Neural cell (in vitro differentiated cells): ENCODE measurements at regions not wholly inside any gene's neighbourhood (a gene's known extent, or its start where the extent isn't known, plus 50 kb on each side); places are given as distances from the start of the nearest gene placed in this dataset.
"Not testable (repeated sequence)": the region's sequence is repeated elsewhere in the genome, so short reads cannot be mapped to it uniquely, and the experiment has no call there.

ENCODE experiments used
- H2AFZ ChIP-seq: fragments of 200-600, 300-800 bp; sonication (generic), shearing (Covaris generic); 2 replicates; pipeline ENCODE4 v1.6.0; 2014; ENCODE audit warnings: low read depth, mild to moderate bottlenecking, antibody characterized with exemption, low read length, moderate library complexity
- H3F3A ChIP-seq: fragments of 200-600 bp; shearing (Covaris generic); 2 replicates; pipeline ENCODE4 v1.6.1; 2016; ENCODE audit warnings: mild to moderate bottlenecking, moderate library complexity, mixed read lengths, antibody characterized with exemption, low read length; ENCODE audit not compliant: insufficient read depth, poor library complexity, severe bottlenecking
- H3K27ac ChIP-seq: fragments of 200-600, 300-800 bp; sonication (generic), shearing (Covaris generic); 2 replicates; pipeline ENCODE4 v1.5.1; 2014; ENCODE audit warnings: mild to moderate bottlenecking, low read length, moderate library complexity
- H3K27me3 ChIP-seq: fragments of 300-800, 200-600 bp; sonication (generic), shearing (Covaris generic); 2 replicates; pipeline ENCODE4 v1.6.0; 2014; ENCODE audit warnings: mild to moderate bottlenecking, low read depth, low read length, moderate library complexity; ENCODE audit not compliant: insufficient read depth
- H3K36me3 ChIP-seq: fragments of 300-800, 200-600 bp; sonication (generic), shearing (Covaris generic); 2 replicates; pipeline ENCODE4 v1.5.1; 2014; ENCODE audit warnings: mild to moderate bottlenecking, antibody characterized with exemption, low read length, moderate library complexity; ENCODE audit not compliant: insufficient read depth
- H3K4me2 ChIP-seq: fragments of 300-800, 200-600 bp; sonication (generic), shearing (Covaris generic); 2 replicates; pipeline ENCODE4 v1.6.0; 2014; ENCODE audit warnings: mild to moderate bottlenecking, low read length
- H3K4me3 ChIP-seq: fragments of 300-800, 200-600 bp; sonication (generic), shearing (Covaris generic); 2 replicates; pipeline ENCODE4 v1.5.1; 2014; ENCODE audit warnings: mild to moderate bottlenecking, low read length, moderate library complexity
- H3K79me2 ChIP-seq: fragments of 200-600 bp; shearing (Covaris generic); replicated peaks from 2 replicates; pipeline ENCODE4 v1.6.0; 2014; ENCODE audit warnings: mild to moderate bottlenecking, low read length, moderate library complexity; ENCODE audit not compliant: insufficient read depth
- H3K9ac ChIP-seq: fragments of 300-800, 200-600 bp; sonication (generic), shearing (Covaris generic); 2 replicates; pipeline ENCODE4 v1.6.1; 2016; ENCODE audit warnings: mild to moderate bottlenecking, low read length, mixed read lengths
- H3K9me2 ChIP-seq: fragments of 200-600 bp; shearing (Covaris generic); 2 replicates; pipeline ENCODE4 v1.6.1; 2016; ENCODE audit warnings: mild to moderate bottlenecking, low read length, mixed read lengths; ENCODE audit not compliant: insufficient read depth
- H3K9me3 ChIP-seq: fragments of 200-600, 300-800 bp; sonication (generic), shearing (Covaris generic); 2 replicates; pipeline ENCODE4 v1.6.1; 2016; ENCODE audit warnings: mild to moderate bottlenecking, mixed run types, low read length, moderate library complexity, mixed read lengths
- H4K20me1 ChIP-seq: fragments of 200-600 bp; shearing (Covaris generic); 2 replicates; pipeline ENCODE4 v1.6.1; 2016; ENCODE audit warnings: mild to moderate bottlenecking, mixed run types; ENCODE audit not compliant: insufficient read depth
- EP300 ChIP-seq: fragments of 450-650 bp; conservative IDR thresholded peaks from 2 replicates; pipeline ENCODE4 v1.6.1; 2014; ENCODE audit warnings: antibody characterized with exemption, mild to moderate bottlenecking, moderate library complexity; ENCODE audit not compliant: poor library complexity, severe bottlenecking
- EZH2 ChIP-seq: fragments of 200-600, 300-800 bp; shearing (Covaris generic), sonication (generic); IDR thresholded peaks from 2 replicates; pipeline ENCODE4 v1.6.1; 2014; ENCODE audit warnings: antibody characterized with exemption, low read length, borderline replicate concordance, mild to moderate bottlenecking; ENCODE audit not compliant: insufficient read depth, poor library complexity, severe bottlenecking
- MXI1 ChIP-seq: fragments of 450-650 bp; conservative IDR thresholded peaks from 2 replicates; pipeline ENCODE4 v1.6.1; 2014; ENCODE audit warnings: antibody characterized with exemption, mild to moderate bottlenecking; ENCODE audit not compliant: poor library complexity, severe bottlenecking
- POLR2AphosphoS5 ChIP-seq: IDR thresholded peaks from 2 replicates; pipeline ENCODE4 v1.6.1; 2012
- RAD21 ChIP-seq: fragments of 450-650 bp; conservative IDR thresholded peaks from 2 replicates; pipeline ENCODE4 v1.6.1; 2014; ENCODE audit warnings: antibody characterized with exemption, mild to moderate bottlenecking, moderate library complexity
- SMC3 ChIP-seq: fragments of 450-650 bp; conservative IDR thresholded peaks from 2 replicates; pipeline ENCODE4 v1.6.1; 2014; ENCODE audit warnings: antibody characterized with exemption, mild to moderate bottlenecking, moderate library complexity; ENCODE audit not compliant: poor library complexity
- TAF1 ChIP-seq: IDR thresholded peaks from 2 replicates; pipeline ENCODE4 v1.6.1; 2012; ENCODE audit warnings: low read depth
- TF ChIP-seq, protein P1 (sequence below): IDR thresholded peaks from 2 replicates; pipeline ENCODE4 v1.6.1; 2012; ENCODE audit warnings: borderline replicate concordance
- TF ChIP-seq, protein P2 (sequence below): fragments of 450-650 bp; IDR thresholded peaks from 2 replicates; pipeline ENCODE4 v1.5.1; 2014; ENCODE audit warnings: antibody characterized with exemption, mild to moderate bottlenecking, moderate library complexity; ENCODE audit not compliant: poor library complexity, severe bottlenecking

DNA sequence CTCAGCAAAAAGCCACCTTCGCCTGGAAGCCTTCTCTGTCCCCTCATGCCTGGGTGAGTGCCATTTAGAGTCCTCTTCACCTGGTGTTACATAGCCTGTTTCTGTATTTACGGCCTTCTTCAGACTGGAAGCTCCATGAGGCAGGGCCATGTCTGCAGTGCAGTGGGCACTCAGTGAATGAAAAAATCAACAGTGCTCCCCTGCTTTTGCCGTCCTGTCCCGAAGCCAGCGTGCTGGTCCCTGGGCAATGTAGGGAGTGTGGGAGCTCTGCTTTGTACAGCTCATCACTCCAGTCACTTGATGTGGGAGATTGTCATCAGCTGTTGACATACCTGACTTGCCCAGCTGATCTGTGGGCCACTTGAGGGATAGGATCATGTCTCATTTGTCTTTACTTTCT is 129.0 kb upstream of the TSHZ3 start:
- Histone ChIP-seq H3K4me3 (no peak overlapping the region), H2AFZ (no peak overlapping the region), H3F3A (no peaks in the 10 kb centered on the region), H3K27me3 (no peaks in the 10 kb centered on the region), H4K20me1 (no peaks in the 10 kb centered on the region), H3K9ac (no peak overlapping the region), H3K27ac (no peak overlapping the region), H3K79me2 (no peaks in the 10 kb centered on the region), H3K36me3 (no peaks in the 10 kb centered on the region), H3K9me3 (no peaks in the 10 kb centered on the region), H3K9me2 (no peaks in the 10 kb centered on the region), H3K4me2 (no peak overlapping the region)
- TF ChIP-seq TAF1 = no peak
- no peak for TF ChIP-seq EZH2
- TF ChIP-seq EP300 = no peak
- TF ChIP-seq, protein P1, sequence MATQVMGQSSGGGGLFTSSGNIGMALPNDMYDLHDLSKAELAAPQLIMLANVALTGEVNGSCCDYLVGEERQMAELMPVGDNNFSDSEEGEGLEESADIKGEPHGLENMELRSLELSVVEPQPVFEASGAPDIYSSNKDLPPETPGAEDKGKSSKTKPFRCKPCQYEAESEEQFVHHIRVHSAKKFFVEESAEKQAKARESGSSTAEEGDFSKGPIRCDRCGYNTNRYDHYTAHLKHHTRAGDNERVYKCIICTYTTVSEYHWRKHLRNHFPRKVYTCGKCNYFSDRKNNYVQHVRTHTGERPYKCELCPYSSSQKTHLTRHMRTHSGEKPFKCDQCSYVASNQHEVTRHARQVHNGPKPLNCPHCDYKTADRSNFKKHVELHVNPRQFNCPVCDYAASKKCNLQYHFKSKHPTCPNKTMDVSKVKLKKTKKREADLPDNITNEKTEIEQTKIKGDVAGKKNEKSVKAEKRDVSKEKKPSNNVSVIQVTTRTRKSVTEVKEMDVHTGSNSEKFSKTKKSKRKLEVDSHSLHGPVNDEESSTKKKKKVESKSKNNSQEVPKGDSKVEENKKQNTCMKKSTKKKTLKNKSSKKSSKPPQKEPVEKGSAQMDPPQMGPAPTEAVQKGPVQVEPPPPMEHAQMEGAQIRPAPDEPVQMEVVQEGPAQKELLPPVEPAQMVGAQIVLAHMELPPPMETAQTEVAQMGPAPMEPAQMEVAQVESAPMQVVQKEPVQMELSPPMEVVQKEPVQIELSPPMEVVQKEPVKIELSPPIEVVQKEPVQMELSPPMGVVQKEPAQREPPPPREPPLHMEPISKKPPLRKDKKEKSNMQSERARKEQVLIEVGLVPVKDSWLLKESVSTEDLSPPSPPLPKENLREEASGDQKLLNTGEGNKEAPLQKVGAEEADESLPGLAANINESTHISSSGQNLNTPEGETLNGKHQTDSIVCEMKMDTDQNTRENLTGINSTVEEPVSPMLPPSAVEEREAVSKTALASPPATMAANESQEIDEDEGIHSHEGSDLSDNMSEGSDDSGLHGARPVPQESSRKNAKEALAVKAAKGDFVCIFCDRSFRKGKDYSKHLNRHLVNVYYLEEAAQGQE = no peak
- TF ChIP-seq, protein P2, sequence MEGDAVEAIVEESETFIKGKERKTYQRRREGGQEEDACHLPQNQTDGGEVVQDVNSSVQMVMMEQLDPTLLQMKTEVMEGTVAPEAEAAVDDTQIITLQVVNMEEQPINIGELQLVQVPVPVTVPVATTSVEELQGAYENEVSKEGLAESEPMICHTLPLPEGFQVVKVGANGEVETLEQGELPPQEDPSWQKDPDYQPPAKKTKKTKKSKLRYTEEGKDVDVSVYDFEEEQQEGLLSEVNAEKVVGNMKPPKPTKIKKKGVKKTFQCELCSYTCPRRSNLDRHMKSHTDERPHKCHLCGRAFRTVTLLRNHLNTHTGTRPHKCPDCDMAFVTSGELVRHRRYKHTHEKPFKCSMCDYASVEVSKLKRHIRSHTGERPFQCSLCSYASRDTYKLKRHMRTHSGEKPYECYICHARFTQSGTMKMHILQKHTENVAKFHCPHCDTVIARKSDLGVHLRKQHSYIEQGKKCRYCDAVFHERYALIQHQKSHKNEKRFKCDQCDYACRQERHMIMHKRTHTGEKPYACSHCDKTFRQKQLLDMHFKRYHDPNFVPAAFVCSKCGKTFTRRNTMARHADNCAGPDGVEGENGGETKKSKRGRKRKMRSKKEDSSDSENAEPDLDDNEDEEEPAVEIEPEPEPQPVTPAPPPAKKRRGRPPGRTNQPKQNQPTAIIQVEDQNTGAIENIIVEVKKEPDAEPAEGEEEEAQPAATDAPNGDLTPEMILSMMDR = no peak
- TF ChIP-seq MXI1 = no peak
- TF ChIP-seq SMC3 = no peak
- no peak for TF ChIP-seq RAD21
- no peak for TF ChIP-seq POLR2AphosphoS5

DNA sequence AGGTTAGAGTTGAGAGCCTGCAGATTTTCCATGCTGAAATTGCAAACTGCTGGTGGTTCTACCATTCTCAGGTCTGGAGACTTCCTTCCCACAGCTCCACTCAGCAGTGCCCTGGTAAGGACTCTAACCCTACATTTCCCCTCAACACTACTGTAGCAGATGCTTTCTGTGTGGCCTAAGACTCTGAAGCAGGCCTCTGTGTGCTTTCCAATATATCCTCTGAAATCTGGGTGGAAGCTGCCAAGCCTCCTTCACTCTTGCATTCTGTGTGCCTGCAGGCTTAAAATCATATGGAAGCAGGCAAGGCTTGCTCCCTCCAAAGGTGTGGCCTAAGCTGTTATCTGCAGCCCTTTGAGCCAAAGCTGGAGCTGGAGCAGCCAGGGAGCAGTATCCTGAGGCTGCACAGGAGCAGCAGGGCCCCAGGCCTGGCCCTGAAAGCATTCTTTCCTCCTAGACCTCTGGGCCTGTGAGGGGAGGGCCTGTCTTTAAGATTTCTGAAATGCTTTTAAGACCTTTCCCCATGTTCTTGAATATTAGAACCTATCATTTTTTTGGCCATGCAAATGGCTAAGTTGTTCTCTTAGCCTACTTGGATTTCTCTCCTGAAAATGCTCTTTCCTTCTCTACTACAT is 134.1 kb upstream of the TSHZ3 start:
- H3K9me2 ChIP-seq = no peaks in the 10 kb centered on the region
- TF ChIP-seq, protein P2 = no peak
- TF ChIP-seq RAD21 = no peak
- no peak for TF ChIP-seq EP300
- TF ChIP-seq TAF1 = no peak
- no peak for TF ChIP-seq SMC3
- TF ChIP-seq, protein P1 = no peak
- TF ChIP-seq POLR2AphosphoS5 = no peak
- H3K4me2 ChIP-seq = no peak overlapping the region
- H3K27me3 ChIP-seq = no peaks in the 10 kb centered on the region
- no peaks in the 10 kb centered on the region for H3K79me2 ChIP-seq
- H3K27ac ChIP-seq = no peak overlapping the region
- H4K20me1 ChIP-seq = no peaks in the 10 kb centered on the region
- H3K9ac ChIP-seq = no peak overlapping the region
- no peaks in the 10 kb centered on the region for H3K36me3 ChIP-seq
- no peak overlapping the region for H3K4me3 ChIP-seq
- H2AFZ ChIP-seq = no peak overlapping the region
- no peaks in the 10 kb centered on the region for H3F3A ChIP-seq
- H3K9me3 ChIP-seq = no peaks in the 10 kb centered on the region

DNA sequence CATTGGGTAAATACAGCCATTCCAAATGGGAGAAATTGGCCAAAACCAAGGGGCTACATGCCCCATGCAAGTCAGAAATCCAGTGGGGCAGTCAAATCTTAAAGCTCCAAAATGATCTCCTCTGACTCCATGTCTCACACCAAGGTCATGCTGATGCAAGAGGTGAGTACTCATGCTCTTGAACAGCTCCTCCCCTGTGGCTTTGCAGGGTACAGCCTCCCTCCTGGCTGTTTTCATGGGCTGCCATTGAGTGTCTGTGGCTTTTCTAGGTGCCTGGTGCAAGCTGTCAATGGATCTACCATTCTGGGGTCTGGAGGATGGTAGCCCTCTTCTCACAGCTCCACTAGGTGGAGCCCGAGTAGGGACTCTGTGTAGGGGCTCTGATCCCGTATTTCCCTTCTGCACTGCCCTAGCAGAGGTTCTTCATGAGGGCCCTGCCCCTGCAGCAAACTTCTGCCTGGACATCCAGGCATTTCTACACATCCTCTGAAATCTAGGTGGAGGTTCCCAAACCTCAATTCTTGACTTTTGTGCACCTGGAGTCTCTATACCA is 135.7 kb upstream of the TSHZ3 start:
- not testable (repeated sequence) for H3K4me2 ChIP-seq, H3F3A ChIP-seq, H3K4me3 ChIP-seq, H3K27me3 ChIP-seq, H2AFZ ChIP-seq, H3K36me3 ChIP-seq, H3K27ac ChIP-seq, H3K9ac ChIP-seq, H3K79me2 ChIP-seq, H3K9me2 ChIP-seq, H3K9me3 ChIP-seq, H4K20me1 ChIP-seq
